GM18502 (cell line): ENCODE measurements at regions not wholly inside any gene's neighbourhood (a gene's known extent, or its start where the extent isn't known, plus 50 kb on each side); places are given as distances from the start of the nearest gene placed in this dataset.

Experiments used
- ATAC-seq: cut with Tn5 transposase; IDR thresholded peaks from one replicate; pipeline ENCODE4 v1.9.1; 2021; ENCODE audit warnings: mild to moderate bottlenecking; ENCODE audit not compliant: unreplicated experiment, poor library complexity

DNA sequence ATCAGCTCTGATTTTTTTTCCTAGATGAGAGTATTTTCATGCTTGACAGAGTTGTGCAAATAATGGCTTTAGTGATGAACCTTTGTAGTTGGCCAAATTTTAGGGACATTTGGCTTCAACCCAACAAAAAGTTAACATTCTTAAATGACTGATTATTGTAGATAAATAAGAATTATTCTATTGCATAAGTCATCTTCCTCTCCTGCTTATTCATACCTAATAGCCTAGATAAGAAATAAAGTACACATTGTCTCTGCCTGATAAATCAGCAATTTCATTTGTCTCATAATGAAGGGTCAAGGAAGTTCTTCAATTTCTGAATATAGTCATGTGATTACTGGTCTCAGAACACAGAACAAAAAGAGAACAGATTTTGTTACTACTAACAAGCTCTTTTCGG, 428.9 kb upstream of the IL12A start:
- no peak for ATAC-seq

DNA sequence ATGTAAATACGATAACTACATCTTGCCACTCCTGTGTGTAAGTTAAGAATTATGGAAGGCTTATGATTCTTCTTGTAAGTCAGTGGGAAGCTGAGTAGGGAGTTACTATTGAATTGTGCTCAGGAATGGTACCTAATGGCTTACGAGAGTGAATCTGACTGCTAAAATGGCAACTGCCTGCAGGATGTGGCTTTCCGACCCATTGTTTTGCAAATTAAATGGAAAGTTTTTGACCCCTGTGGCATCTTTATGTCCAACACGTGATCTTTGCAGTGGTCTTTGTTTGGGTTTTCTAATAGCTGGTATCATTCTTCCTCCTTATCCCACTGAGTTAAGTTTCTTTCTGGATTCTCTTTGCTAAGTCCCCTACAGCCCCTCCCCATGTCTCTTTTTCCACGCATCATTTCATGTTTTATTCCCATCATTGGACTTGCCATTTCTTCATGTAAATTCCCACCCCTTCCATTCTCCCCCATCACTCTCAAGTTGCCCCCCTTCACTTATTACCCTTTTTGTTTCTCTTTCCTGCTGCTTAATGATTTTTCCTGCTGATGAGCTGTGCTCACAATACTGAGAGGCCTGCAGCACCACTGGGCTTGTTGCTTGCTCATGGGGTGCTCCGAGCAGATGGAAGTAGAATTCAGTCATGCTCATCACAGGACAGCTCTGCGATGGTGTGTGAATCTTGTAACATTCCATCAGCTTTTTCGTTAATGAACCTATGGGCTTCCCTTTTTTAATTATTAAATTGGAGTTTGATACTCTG, 428.2 kb upstream of the IL12A start:
- no peak for ATAC-seq

DNA sequence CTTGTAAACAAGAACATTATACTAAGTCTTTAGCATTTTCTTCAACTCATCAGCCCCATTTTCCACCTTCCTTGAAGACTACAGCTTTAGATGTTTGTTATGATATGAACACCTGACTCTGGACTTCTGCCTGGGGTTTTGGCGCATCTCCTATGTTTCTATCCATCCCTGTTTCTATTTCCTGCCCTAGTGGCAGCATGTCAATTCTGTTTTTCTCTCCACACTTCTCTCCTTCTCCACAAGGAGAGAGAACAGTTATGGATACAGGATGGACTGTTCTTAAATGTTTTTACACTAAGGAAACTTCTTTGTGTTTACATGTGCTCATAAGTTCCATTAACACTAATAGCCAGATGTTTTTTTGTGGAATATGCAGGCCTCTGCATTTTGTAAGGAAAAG, 423.3 kb upstream of the IL12A start:
- ATAC-seq: no peak

DNA sequence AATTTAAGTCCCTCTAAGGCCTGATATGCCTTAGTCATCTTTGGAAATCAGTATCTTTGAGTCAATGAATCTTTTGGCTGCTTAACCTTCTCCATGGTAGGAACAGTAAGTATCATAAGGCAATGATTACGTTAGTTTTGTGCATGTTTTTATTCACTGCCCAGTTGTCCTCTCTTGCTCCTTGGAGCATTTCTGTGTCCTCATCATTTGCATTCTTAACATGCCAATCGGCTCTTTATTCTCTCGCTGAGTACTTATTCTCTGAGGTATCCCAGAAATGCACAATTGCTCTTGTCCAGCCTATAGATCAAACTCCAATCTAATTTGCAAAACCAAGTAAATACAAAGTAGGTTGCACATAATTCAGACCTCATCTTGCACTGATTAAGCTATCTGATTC, 405.0 kb upstream of the IL12A start:
- ATAC-seq: no peak

DNA sequence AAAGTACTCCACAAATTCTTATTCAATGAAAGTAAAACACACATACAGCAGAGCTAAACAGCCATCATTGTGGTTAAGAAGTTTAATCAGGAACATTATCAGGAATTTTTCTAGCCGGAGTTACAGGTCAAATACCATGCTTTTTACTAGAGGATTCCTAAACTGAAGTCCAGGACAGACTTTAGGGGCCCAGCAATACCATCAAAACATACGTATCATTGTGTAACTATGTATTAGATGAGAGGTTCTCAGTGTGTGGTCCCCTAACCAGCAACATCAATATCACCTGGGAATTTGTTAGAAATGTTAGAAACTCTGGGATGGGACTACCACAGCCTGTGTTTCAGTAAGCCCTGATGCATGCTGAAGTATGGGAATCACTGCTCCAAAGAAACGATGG, 404.2 kb upstream of the IL12A start:
- no peak for ATAC-seq

DNA sequence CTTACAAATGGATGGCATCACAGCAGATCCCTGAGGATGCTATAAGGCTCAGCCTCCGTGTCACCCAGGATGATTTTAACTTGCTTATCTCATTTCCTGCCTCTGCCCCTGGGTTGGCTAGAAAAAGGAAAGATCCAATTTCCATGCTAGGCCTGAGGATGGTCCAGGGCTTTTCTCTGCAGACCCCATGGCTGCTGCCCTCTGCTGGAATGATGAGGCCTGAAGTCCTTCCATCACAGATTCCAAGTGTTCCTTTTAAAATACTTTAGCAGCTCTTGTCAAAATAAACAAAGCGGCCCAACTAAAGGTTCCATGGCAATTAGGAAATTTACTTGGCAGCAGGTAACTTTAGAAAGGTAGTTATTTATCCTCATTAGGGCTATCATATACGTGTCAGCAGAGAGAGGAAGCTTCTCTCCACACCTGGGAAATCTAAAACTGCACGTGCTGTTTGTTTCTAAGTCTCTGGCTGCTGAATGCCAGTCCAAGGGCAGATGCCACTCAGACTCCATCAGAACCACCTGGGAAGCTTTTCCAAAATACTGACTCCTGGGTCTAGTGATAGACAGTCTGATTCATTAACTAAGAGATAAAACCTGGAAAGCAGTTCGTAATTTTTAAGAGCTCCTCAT, 401.9 kb upstream of the IL12A start:
- ATAC-seq: no peak

DNA sequence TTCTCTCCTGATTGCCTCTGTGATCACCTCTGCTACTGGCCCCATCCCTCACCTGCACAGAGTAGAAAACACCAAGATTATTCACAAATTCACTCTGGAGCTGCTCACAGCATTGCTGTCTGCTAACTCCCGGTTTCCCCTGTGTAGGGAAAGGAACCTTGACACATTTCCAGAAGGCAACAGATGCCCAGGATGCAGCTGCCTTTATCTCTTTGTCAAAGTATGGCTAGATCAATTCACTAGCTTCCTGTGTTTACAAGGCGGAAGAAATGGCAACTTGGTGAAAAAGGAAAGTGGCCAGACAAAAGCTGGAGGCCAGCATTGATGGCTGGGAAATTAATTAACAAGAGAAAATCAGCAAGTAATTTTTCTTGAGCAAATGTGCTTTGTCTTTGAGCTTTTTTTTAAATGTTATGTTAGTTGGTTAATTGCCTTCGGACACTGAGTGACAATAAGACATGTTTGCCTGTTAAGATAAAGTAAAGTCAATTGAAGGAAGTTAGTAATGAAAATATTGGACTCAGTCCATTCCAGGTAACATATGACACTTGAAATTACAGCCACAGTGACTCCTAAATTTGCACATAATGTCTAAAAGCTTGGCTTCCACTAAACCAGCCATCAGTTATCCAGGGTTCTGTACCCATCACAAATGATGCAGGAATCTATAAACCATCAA, 394.6 kb upstream of the IL12A start:
- no peak for ATAC-seq

DNA sequence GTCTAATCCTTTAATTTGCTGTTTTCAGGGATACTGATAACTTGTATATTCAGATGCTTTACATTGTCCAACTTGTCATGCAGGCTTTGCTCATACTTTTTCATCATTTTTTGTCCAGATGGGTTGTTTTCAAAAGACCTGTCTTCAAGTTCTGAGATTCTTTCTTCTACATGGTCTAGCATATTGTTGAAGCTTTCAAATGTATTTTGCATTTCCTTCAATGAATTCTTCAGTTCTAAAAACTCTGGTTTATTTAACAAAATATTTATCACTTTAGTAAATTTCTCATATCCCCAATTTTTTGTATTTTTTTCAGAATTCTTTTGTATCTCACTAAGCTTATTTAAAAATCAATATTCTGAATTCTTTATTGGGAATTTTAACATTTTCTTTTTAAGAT, 388.3 kb upstream of the IL12A start:
- no peak for ATAC-seq

DNA sequence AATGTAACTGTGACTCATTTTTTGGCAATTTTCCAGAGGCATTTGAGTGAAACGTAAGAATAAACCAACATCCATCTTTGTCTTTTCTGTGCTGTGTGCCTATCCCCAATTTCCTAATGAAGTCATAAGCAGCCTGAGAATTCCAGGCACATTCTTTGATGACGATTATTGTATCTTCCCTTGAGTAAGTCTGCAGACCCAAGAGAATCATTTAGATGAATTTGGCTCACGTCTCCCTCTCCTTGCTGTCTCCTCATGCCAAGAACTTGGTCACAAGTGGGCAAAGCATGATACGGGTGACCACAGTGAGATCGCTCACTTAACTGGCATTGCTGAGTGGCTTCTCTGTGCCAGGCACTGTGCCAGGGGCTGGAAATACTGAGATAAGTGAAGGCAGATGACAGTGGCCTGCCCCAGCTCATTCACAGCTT, 384.5 kb upstream of the IL12A start:
- no peak for ATAC-seq

DNA sequence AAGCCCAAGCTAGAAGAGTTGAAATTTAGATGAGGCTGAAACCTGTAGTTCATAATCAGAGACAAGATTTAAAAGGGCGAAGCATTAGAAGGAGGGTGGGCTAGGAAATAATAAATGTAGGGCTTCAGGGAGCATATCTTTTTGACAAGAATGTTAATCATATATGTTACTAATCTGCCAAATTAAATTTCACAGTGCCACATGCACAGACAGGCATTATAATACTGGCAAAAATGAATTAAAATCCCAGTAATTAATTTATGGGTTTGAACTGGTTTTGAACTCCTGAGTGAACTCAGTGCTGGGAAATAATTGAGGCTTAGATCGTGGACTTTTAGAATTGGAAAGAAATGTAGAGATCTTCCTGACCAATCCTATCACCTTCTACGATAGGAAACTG, 383.5 kb upstream of the IL12A start:
- ATAC-seq: no peak

DNA sequence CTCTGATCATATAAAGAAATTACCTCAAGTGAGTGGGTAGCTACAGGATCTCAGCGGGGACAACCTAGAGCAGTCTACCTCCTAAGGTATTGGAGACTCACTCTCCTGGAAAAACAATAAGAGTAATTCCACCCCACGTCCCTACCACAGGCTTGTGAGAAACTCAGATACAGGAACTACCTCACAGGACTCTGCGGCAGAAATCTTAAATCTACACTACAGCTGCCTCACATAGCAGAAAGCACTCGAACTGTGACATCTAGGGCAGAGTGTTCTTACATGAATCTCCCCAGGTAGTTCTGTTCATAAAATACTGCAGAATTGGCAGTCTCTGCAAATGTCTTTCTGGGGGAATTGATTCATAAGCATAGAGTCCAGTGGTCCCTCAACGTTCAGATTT, 382.9 kb upstream of the IL12A start:
- no peak for ATAC-seq

DNA sequence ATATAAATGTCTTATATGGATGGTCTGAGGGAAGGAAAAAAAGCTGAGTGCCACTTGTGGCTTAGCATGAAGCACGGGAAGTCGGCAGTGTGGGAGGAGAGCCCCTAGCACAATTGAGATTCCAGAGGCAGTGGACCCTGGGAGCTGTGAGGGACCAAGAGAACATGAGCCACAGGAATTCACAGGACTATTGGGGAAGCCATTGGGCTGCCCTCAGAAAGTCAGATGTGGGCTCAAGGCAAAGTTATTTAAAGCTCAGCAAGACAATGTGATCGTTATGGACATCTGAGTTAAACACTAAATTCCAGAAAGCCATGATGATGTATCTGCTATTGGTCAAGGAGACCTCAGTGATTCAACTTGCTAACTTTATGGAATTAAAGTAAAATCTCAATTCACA, 380.8 kb upstream of the IL12A start:
- ATAC-seq: no peak

DNA sequence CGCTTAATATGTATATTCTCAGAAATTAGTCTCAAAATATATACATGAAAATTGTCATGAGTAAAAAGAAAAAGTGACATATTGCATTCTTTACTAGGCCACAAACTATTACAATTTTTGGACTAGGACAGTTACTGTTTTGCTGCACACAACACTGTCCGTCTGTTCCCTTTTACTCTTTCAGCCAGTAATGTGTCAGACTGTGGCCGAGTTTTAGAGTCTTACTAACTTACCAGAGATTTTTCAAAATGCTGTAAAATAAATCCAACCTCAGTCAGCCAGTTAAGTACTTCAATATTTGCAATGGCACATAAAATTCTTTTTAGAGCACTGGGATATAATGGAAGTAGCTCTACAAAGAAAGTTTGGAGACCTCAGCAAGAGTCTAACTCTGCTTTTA, 380.3 kb upstream of the IL12A start:
- ATAC-seq: no peak

DNA sequence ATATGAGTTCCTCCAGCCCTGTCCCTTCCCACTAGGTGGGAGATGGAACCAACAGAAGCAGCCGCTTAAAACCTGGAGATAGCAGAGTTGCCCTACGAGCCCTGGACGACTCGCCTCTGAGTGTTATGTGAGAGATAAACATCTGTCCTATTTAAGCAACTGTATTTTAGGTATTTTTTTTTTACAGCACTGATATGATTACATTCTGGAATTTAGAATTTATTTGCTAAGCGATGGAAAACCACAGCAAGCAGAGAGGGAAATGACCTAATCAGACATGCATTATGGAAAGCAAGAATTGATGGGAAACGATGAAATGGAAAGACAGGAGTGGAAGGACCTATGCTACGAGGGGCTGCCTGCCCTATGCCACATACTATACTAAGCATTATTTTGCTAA, 379.0 kb upstream of the IL12A start:
- ATAC-seq: no peak

DNA sequence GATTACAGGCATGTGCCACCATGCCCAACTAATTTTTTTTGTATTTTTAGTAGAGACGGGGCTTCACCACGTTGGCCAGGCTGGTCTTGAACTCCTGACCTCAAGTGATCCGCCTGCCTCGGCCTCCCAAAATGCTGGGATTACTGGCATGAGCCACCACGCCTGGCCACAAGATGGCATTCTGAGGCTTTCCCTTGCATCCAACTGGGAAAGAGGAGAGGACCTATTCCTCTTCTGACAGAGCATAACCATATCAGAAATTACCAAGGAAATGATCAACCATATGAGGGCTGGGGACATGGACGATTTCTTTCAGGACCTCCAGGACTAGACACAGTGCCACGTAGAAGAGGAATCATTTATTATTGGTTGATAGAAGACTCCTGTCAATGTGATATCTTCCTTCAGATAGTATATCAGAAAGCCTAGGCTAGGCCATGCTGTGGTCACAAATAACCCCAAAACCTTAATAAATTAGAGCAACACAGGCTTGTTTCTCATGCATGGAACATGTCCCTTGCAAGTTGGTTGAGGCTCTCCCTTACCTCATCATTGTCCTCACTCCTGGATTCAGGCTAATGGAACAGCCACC, 372.3 kb upstream of the IL12A start:
- ATAC-seq: no peak

DNA sequence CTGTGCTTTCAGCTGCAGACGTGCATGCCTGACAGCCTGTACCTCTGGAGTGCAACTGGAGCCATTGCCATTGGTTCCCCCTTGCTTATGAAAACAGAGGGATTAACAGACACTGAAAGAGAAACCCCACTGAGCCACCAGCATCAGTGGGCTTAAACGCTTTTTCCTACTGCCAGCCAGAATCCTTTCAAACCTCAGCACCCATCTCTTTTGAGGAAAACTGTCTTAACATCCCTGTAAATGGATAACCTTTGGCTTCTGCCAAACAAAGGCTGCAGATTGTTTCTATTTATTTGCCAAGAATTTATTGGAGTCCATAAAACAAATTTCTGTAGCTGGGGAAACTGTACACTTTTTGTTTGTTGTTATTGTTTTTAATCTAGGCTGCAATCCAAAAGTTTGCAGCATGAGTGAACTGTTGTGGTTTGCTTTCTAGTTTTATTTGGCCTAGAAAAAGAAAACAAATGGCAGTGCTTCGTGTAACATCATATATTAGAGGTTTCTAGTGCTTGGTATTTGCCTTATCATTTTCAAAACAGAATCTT, 369.2 kb upstream of the IL12A start:
- ATAC-seq: no peak

DNA sequence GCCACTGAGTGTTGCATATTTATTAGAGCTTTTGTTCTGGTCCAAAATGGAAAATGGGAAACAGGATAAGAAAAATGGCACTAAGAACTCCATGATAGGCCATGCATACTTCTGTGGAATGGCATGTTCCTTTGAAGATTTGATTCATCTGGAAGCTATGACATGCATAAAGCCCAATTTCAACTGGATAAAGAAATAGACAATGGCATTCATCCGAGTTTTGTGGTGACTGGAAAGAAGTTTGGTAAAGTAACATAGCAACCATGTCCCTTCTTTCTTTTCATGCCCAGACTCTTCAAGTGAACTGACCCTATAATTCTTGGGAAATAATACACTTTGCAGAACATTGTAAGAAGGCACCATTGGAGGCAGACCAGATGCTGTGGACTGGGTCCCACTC, 368.4 kb upstream of the IL12A start:
- ATAC-seq: no peak

DNA sequence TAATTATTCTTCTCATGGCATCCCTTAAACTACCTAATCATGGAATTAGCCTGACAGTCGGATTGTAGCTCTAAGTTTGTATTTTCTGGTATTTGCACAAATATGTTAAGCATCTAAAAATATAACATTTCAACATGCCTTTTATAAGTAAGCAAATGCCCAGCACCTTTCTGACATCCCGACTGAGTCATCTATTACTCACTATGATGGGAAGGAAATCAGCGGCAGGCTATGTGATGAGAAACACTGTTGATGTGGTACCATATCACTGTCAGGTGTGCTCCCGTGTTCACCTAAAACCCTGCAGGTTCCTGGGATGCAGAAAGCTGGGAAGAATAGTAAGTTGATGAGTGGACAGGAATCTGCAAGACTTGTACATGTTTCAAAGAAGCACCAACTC, 367.8 kb upstream of the IL12A start:
- ATAC-seq: no peak

DNA sequence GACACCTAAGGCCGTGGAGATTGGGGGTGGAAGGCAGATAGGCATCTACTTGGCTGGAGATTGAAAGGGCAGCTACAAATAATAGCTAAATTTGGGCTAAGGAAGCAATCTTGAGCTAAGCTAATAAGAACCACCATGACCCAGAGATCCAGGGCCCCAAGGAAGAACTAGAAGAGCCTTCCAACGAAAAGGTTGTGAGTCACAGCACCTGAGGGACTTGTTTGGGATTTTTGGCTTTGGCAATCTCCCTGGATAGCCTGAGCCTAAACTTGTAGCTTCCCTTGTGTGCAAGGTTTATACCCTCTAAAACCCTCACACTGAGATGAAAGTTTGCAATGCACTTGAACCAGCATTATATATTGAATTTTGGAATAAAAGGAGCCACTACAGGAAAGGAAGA, 364.0 kb upstream of the IL12A start:
- no peak for ATAC-seq

DNA sequence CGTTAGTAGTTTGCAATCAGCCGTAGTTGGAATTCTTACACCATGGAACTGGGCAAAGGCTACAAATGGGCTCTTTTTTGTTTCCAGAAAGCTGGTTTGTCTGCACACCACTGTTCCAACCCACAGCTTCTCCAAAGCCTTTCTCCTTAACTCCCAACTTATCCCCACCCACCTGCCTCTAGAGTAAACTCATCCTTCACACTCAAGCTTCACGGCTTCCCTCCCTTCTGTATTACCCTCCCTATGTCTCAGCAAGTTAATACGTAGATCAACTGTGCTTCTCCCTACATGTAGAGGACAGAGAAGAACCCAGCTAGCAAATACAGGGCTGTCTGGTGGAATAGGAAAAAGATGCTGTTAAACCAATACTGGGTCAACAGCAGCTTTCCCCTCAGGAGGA, 363.0 kb upstream of the IL12A start:
- ATAC-seq: no peak

DNA sequence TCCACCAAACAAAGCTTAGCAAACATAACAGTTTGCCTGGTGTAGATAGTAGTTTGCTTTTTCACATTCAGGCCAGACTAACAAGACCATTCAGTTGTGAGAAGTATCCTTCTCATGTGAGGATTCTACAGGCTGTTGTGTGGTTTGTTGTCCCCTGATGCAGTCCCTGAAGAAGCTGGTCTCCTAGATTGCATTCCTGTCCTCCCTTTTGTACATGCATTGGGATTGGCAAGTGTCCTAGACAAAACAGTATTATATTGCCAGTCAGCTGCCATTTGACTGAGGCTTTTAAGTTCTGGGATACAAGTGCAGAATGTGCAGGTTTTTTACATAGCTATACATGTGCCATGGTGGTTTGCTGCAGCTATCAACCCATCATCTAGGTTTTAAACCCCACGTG, 362.0 kb upstream of the IL12A start:
- ATAC-seq: no peak
